ENCODE measurements at regions not wholly inside any gene's neighbourhood (a gene's known extent, or its start where the extent isn't known, plus 50 kb on each side); places are given as distances from the start of the nearest gene placed in this dataset.

DNA sequence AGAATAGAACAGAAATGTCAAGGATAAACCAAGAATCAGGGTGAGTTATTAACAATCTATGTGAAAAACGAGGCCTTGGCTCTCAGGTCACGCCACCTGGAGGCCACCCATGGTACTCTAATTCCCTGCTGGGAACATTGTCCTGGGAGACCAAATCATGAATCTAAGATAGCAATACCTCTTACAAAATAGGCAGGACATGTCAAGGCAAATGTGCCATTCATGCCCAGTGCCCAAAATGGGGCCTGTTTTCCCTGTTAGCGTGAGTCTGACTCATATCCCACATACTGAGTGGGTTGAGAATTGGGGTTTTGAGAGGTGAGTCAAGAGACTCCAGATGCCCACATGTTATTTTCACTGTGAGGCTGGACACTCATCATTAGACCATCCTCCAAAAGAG is 380.8 kb downstream of the HHIPL2 start:
- Histone ChIP-seq H3K27ac (no peak overlapping the region), H3K36me3 (no peaks in the 10 kb centered on the region), H3K27me3 (no peaks in the 10 kb centered on the region), H3K4me1 (no peaks in the 10 kb centered on the region), H3K9ac (ENCODE audit: low read depth in 2 of 2, low read length in 2 of 2) (no peak overlapping the region), H3K9me3 (no peaks in the 10 kb centered on the region), H3K4me3 (no peak overlapping the region)
- peak; percentile 62 for TF ChIP-seq CTCF (IDR thresholded peaks at IDR 0.05)
- peak; percentile 37 for DNase-seq
- intact Hi-C loops (cut with DNase I) = loop anchor here (5.0 kb wide), 1 partner anchor 70 kb away; no protein-coding TSS in a partner anchor

GRCh38 chr1:222165629-222166028 is 382.3 kb downstream of the HHIPL2 start:
- Histone ChIP-seq H3K9me3 (no peaks in the 10 kb centered on the region), H3K27me3 (no peaks in the 10 kb centered on the region), H3K9ac (ENCODE audit: low read depth in 2 of 2, low read length in 2 of 2) (no peak overlapping the region), H3K36me3 (no peaks in the 10 kb centered on the region), H3K27ac (no peak overlapping the region), H3K4me3 (no peak overlapping the region), H3K4me1 (no peaks in the 10 kb centered on the region)
- DNase-seq = no peak
- intact Hi-C loops (cut with DNase I) = loop anchor here (5.0 kb wide), 1 partner anchor 68 kb away; no protein-coding TSS in a partner anchor
- TF ChIP-seq CTCF (IDR thresholded peaks at IDR 0.05) = no peak

DNA sequence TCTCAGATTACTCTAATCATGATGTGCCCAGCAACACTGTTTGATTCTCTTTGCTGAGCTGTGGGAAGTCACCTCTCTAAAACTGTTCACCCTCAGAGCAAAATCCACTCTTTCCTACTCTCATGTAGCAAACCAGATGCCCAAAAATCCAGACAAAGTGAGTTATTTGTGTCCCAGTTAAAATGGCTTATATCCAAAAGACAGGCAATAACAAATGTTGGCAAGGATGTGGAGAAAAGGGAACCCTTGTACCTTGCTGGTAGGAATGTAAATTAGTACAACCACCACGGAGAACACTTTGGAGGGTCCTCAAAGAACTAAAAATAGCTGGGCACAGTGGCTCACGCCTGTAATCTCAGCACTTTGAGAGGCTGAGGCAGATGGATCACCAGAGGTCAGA is 384.0 kb downstream of the HHIPL2 start:
- Histone ChIP-seq H3K4me1 (no peaks in the 10 kb centered on the region), H3K9me3 (no peaks in the 10 kb centered on the region), H3K9ac (ENCODE audit: low read depth in 2 of 2, low read length in 2 of 2) (no peak overlapping the region), H3K36me3 (no peaks in the 10 kb centered on the region), H3K27me3 (no peaks in the 10 kb centered on the region), H3K4me3 (no peak overlapping the region), H3K27ac (no peak overlapping the region)
- TF ChIP-seq CTCF (IDR thresholded peaks at IDR 0.05) = no peak
- intact Hi-C loops (cut with DNase I) = no loop called here
- no peak for DNase-seq

DNA sequence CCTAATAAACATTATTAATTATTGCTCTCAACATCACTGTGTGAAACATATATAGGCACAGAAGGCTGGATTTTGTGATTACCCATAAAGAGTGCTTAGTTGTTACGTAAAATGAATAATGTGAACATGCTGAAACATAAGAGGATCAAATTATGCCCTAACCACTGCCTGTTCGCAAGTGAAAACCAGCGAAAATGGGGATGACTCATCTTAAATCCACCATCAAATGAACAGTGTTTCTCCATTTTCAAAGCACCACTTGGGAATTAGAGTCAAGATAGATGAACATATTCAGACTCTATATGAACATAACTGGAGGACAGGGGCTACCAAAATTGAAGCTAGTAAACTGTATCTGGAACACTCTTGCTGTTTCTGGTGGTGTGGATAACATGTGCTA is 386.2 kb downstream of the HHIPL2 start:
- no peaks in the 10 kb centered on the region for H3K9me3 ChIP-seq
- no peak overlapping the region for H3K4me3 ChIP-seq
- no peaks in the 10 kb centered on the region for H3K4me1 ChIP-seq
- H3K36me3 ChIP-seq = no peaks in the 10 kb centered on the region
- H3K27ac ChIP-seq = no peak overlapping the region
- DNase-seq = no peak
- no peak for TF ChIP-seq CTCF (IDR thresholded peaks at IDR 0.05)
- no peak overlapping the region for H3K9ac ChIP-seq (ENCODE audit: low read depth in 2 of 2, low read length in 2 of 2)
- intact Hi-C loops (cut with DNase I) = no loop called here
- H3K27me3 ChIP-seq = no peaks in the 10 kb centered on the region

- Histone ChIP-seq H3K36me3 (no peaks in the 10 kb centered on the region), H3K4me1 (no peaks in the 10 kb centered on the region), H3K9me3 (no peaks in the 10 kb centered on the region), H3K9ac (ENCODE audit: low read depth in 2 of 2, low read length in 2 of 2) (no peak overlapping the region), H3K27ac (no peak overlapping the region), H3K4me3 (no peak overlapping the region), H3K27me3 (no peaks in the 10 kb centered on the region)
- DNase-seq = no peak
- no peak for TF ChIP-seq CTCF (IDR thresholded peaks at IDR 0.05)
- intact Hi-C loops (cut with DNase I) = no loop called here
These were observed 390.3 kb downstream of the HHIPL2 start for GRCh38 chr1:222157612-222158011.

GRCh38 chr1:222140206-222140605 is 398.3 kb upstream of the DUSP10 start:
- no peak for DNase-seq
- no peaks in the 10 kb centered on the region for H3K4me1 ChIP-seq
- H3K36me3 ChIP-seq = no peaks in the 10 kb centered on the region
- TF ChIP-seq CTCF (IDR thresholded peaks at IDR 0.05) = no peak
- H3K9me3 ChIP-seq = no peaks in the 10 kb centered on the region
- H3K4me3 ChIP-seq = no peak overlapping the region
- intact Hi-C loops (cut with DNase I) = no loop called here
- H3K27me3 ChIP-seq = no peaks in the 10 kb centered on the region
- no peak overlapping the region for H3K27ac ChIP-seq
- no peak overlapping the region for H3K9ac ChIP-seq (ENCODE audit: low read depth in 2 of 2, low read length in 2 of 2)
